Neuronal stem cell (in vitro differentiated cells): ENCODE measurements at regions not wholly inside any gene's neighbourhood (a gene's known extent, or its start where the extent isn't known, plus 50 kb on each side); places are given as distances from the start of the nearest gene placed in this dataset.

Experiments used
- DNase-seq: peaks from one replicate; pipeline ENCODE4 v3.0.0-alpha.2; 2013; ENCODE audit warnings: low spot score
- H2AFZ ChIP-seq: one replicate; pipeline ENCODE4 v1.6.1; 2013; ENCODE audit warnings: mild to moderate bottlenecking, low read length, inconsistent platforms
- H2AK5ac ChIP-seq: 2 replicates; pipeline ENCODE4 v1.6.1; 2013; ENCODE audit warnings: low read depth, mild to moderate bottlenecking, inconsistent platforms, low read length, moderate library complexity, mixed read lengths
- H2BK120ac ChIP-seq: 2 replicates; pipeline ENCODE4 v1.6.1; 2013; ENCODE audit warnings: low read depth, mild to moderate bottlenecking, inconsistent platforms, low read length, moderate library complexity, mixed read lengths
- H2BK12ac ChIP-seq: one replicate; pipeline ENCODE4 v1.6.1; 2013; ENCODE audit warnings: low read length, inconsistent platforms
- H2BK15ac ChIP-seq: 2 replicates; pipeline ENCODE4 v1.6.1; 2013; ENCODE audit warnings: mild to moderate bottlenecking, low read length, inconsistent platforms, mixed read lengths
- H2BK5ac ChIP-seq: one replicate; pipeline ENCODE4 v1.6.1; 2013; ENCODE audit warnings: inconsistent platforms, mild to moderate bottlenecking, low read length, moderate library complexity
- H3K14ac ChIP-seq: one replicate; pipeline ENCODE4 v1.6.1; 2013; ENCODE audit warnings: low read length, inconsistent platforms
- H3K18ac ChIP-seq: 2 replicates; pipeline ENCODE4 v1.6.1; 2013; ENCODE audit warnings: low read length, inconsistent platforms
- H3K23ac ChIP-seq: 2 replicates; pipeline ENCODE4 v1.6.1; 2013; ENCODE audit warnings: low read depth, mild to moderate bottlenecking, mixed read lengths, low read length, inconsistent platforms; ENCODE audit not compliant: poor library complexity
- H3K27ac ChIP-seq: replicated peaks from 3 replicates; pipeline ENCODE4 v1.5.1; 2013; ENCODE audit warnings: low read length, inconsistent platforms
- H3K27me3 ChIP-seq, 3 experiments: 2 replicates each; pipeline ENCODE4 v1.6.1; 2013; ENCODE audit warnings: low read length in 3 of 3, mild to moderate bottlenecking in 2 of 3, inconsistent platforms in 1 of 3, low read depth in 1 of 3, mixed read lengths in 1 of 3, moderate library complexity in 1 of 3; ENCODE audit not compliant: control insufficient read depth in 3 of 3, insufficient read depth in 3 of 3
- H3K36me3 ChIP-seq, 2 donors: replicated peaks in 1 of 2; 2 replicates each; pipeline ENCODE4 v1.6.1; 2013; ENCODE audit warnings: low read length in 2 of 2; ENCODE audit not compliant: control insufficient read depth in 2 of 2, insufficient read depth in 2 of 2
- H3K4ac ChIP-seq: 2 replicates; pipeline ENCODE4 v1.6.1; 2013; ENCODE audit warnings: inconsistent platforms, mild to moderate bottlenecking, low read length, moderate library complexity
- H3K4me1 ChIP-seq, 2 donors: 1 replicate in 1 of 2; 2 replicates in 1 of 2; pipeline ENCODE4 v1.6.1; 2013; ENCODE audit warnings: low read length in 2 of 2, low read depth in 1 of 2; ENCODE audit not compliant: control insufficient read depth in 2 of 2, insufficient read depth in 1 of 2
- H3K4me2 ChIP-seq: one replicate; pipeline ENCODE4 v1.6.1; 2013; ENCODE audit warnings: mild to moderate bottlenecking, low read length, inconsistent platforms; ENCODE audit not compliant: insufficient read depth, poor library complexity, severe bottlenecking
- H3K4me3 ChIP-seq, 2 donors: 2 replicates each; pipeline ENCODE4 v1.5.1; 2013; ENCODE audit warnings: low read length in 2 of 2, mild to moderate bottlenecking in 2 of 2, inconsistent platforms in 1 of 2, moderate library complexity in 1 of 2
- H3K79me1 ChIP-seq: one replicate; pipeline ENCODE4 v1.6.1; 2013; ENCODE audit warnings: low read depth, mild to moderate bottlenecking, inconsistent platforms, low read length, moderate library complexity
- H3K9ac ChIP-seq: one replicate; pipeline ENCODE4 v1.6.1; 2013; ENCODE audit warnings: mild to moderate bottlenecking, low read depth, low read length, inconsistent platforms; ENCODE audit not compliant: poor library complexity
- H3K9me3 ChIP-seq, 2 donors: replicated peaks in 1 of 2; 2 replicates each; pipeline versions ENCODE3 to v1.6.1; 2013; ENCODE audit warnings: low read length in 2 of 2, mild to moderate bottlenecking in 2 of 2, inconsistent platforms in 1 of 2, low read depth in 1 of 2, mixed read lengths in 1 of 2, moderate library complexity in 1 of 2; ENCODE audit not compliant: control insufficient read depth in 2 of 2, insufficient read depth in 1 of 2
- H4K8ac ChIP-seq: one replicate; pipeline ENCODE4 v1.6.1; 2013; ENCODE audit warnings: low read depth, mild to moderate bottlenecking, inconsistent platforms, low read length, moderate library complexity
- H4K91ac ChIP-seq: one replicate; pipeline ENCODE4 v1.6.1; 2013; ENCODE audit warnings: low read length, low read depth, mild to moderate bottlenecking, inconsistent platforms; ENCODE audit not compliant: poor library complexity
- WGBS, 2 donors: extraction: QIAGEN DNeasy Blood & Tissue Kit; methylation state at CpG; one replicate each; pipeline ENCODE4 v1.1.7; 2013; ENCODE audit warnings: missing lambda C conversion rate in 2 of 2, mixed read lengths in 1 of 2; ENCODE audit not compliant: insufficient read length in 2 of 2, insufficient replicate concordance in 1 of 2; ENCODE audit errors: extremely low coverage in 2 of 2; 5-methylcytosine and 5-hydroxymethylcytosine counted together

- H3K27me3 ChIP-seq: no peaks in the 10 kb centered on the region
- WGBS, 2 donors: no CpG with 5 or more reads among the region's 1 CpG
- no peak overlapping the region for H2AK5ac ChIP-seq
- H2BK12ac ChIP-seq: no peak overlapping the region
- peaks cover 0 to 5% of the 10 kb centered on the region in 2 donors for H3K9me3 ChIP-seq
- H3K14ac ChIP-seq: no peak overlapping the region
- no peak overlapping the region for H3K4me3 ChIP-seq
- no peaks in the 10 kb centered on the region for H3K79me1 ChIP-seq
- no peak overlapping the region for H2BK5ac ChIP-seq
- no peak overlapping the region for H3K9ac ChIP-seq
- H2AFZ ChIP-seq: no peak overlapping the region
- H3K4me2 ChIP-seq: no peak overlapping the region
- H3K36me3 ChIP-seq: no peaks in the 10 kb centered on the region
- H3K4ac ChIP-seq: no peak overlapping the region
- H4K8ac ChIP-seq: no peak overlapping the region
- H2BK120ac ChIP-seq: no peak overlapping the region
- H3K4me1 ChIP-seq: no peaks in the 10 kb centered on the region
- H3K23ac ChIP-seq: no peak overlapping the region
- no peak for DNase-seq
- no peak overlapping the region for H3K18ac ChIP-seq
- no peak overlapping the region for H3K27ac ChIP-seq
- no peak overlapping the region for H4K91ac ChIP-seq
- H2BK15ac ChIP-seq: no peak overlapping the region
Measured at GRCh38 chr18:11541179-11541578, 68.2 kb upstream of the SLC35G4 start.

GRCh38 chr18:11533942-11534496 is 75.4 kb upstream of the SLC35G4 start:
- peak overlapping the region; percentile 21 for H3K9ac ChIP-seq
- H3K4me2 ChIP-seq: no peak overlapping the region
- peak overlapping the region; percentile 63 for H2AK5ac ChIP-seq
- H3K4me3 ChIP-seq: peak overlapping the region in 1 of 2 donors; percentile 64
- no CpG with 5 or more reads among the region's 13 CpGs for WGBS, 2 donors
- no peak overlapping the region for H4K91ac ChIP-seq
- peaks cover 0 to 2% of the 10 kb centered on the region in 2 donors for H3K9me3 ChIP-seq
- DNase-seq: no peak
- H3K18ac ChIP-seq: peak overlapping the region; percentile 35
- H2BK15ac ChIP-seq: no peak overlapping the region
- H3K4me1 ChIP-seq: no peaks in the 10 kb centered on the region
- no peak overlapping the region for H2AFZ ChIP-seq
- H3K27ac ChIP-seq: no peak overlapping the region
- no peak overlapping the region for H3K4ac ChIP-seq
- no peaks in the 10 kb centered on the region for H3K27me3 ChIP-seq
- peak overlapping the region; percentile 81 for H2BK120ac ChIP-seq
- H3K79me1 ChIP-seq: peaks cover 2% of the 10 kb centered on the region
- peak overlapping the region; percentile 50 for H3K14ac ChIP-seq
- peak overlapping the region; percentile 75 for H3K23ac ChIP-seq
- no peak overlapping the region for H2BK5ac ChIP-seq
- H3K36me3 ChIP-seq: no peaks in the 10 kb centered on the region
- H4K8ac ChIP-seq: peak overlapping the region; percentile 17
- peak overlapping the region; percentile 94 for H2BK12ac ChIP-seq

DNA sequence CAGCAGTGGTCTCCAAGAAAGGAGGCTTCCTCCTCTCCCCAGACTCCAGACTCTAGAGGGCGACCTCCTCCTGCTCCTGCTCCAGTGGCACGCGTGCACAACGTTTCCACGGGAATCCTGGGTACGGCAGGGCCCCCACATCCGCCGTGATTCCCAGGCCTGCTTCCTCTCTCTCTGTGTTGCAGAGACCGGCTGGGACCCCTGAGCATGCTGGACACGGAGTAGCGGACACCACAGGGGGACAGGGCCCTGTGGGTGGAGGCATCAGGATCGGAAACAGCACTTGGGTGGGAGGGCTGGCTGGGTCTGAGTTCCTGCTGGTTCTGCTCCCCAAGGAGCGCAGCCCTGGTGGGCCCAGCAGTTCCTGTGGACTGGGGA is 75.9 kb upstream of the SLC35G4 start:
- Histone ChIP-seq H3K27ac (no peak overlapping the region), H3K9me3 (peaks cover 0 to 2% of the 10 kb centered on the region in 2 donors), H2BK12ac (no peak overlapping the region), H3K4ac (no peak overlapping the region), H3K4me3 (no peak overlapping the region), H3K79me1 (peaks cover 2% of the 10 kb centered on the region), H3K9ac (no peak overlapping the region), H4K91ac (no peak overlapping the region), H3K36me3 (no peaks in the 10 kb centered on the region), H4K8ac (peak overlapping the region; percentile 17), H3K14ac (peak overlapping the region; percentile 50), H3K23ac (no peak overlapping the region), H3K4me1 (no peaks in the 10 kb centered on the region), H3K27me3 (peaks cover 0 to under 1% (median 0%) of the 10 kb centered on the region in 3 experiments), H2BK120ac (no peak overlapping the region), H3K18ac (peak overlapping the region; percentile 69), H3K4me2 (peak overlapping the region; percentile 2), H2AFZ (no peak overlapping the region), H2AK5ac (peak overlapping the region; percentile 63), H2BK5ac (no peak overlapping the region), H2BK15ac (no peak overlapping the region)
- no CpG with 5 or more reads among the region's 13 CpGs for WGBS, 2 donors
- DNase-seq: no peak

DNA sequence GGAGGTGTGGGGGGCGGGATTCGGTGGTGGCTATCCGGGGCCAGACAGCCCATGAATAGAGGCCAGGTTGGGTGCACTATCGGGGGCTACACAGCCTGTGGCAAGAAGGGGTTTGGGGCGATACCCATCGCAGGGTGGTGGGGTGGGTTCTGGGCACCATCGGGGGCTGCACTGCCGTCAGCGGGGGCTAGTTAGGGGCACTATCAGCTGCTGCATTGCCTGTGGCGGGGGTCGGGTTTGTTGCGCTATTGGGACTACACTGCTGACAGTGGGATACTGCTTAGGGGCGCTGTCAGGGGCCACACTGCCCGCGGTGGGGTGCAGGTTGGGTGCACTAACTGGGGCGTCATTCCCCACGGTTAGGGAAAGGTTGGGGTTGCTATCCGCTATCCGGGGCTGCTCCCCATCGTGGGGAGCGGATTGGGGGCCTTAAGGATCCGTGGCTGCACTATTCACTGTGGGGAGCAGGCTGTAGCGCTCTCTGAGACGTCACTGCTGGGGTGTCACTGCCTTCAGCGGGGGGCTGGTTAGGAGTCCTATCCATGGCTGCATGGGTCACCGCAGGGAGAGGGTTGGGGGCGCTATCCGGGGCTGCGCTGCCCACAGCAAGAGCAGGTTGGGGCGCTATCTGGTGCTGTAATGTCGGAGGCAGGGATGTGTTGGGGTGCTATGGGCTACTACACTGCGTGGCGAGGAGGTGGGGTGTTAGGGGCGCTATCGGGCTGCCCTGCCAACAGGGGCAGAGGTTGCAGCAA is 76.5 kb upstream of the SLC35G4 start:
- no peak overlapping the region for H3K4me2 ChIP-seq
- H3K79me1 ChIP-seq: peaks cover 2% of the 10 kb centered on the region
- H3K9ac ChIP-seq: no peak overlapping the region
- H3K18ac ChIP-seq: peak overlapping the region; percentile 69
- H2AK5ac ChIP-seq: no peak overlapping the region
- no peak overlapping the region for H3K4me3 ChIP-seq
- no peak overlapping the region for H3K4ac ChIP-seq
- H3K36me3 ChIP-seq: no peaks in the 10 kb centered on the region
- H4K8ac ChIP-seq: no peak overlapping the region
- no peaks in the 10 kb centered on the region for H3K4me1 ChIP-seq
- no peak overlapping the region for H2BK12ac ChIP-seq
- no peak overlapping the region for H4K91ac ChIP-seq
- H3K27ac ChIP-seq: no peak overlapping the region
- H3K23ac ChIP-seq: no peak overlapping the region
- no peak for DNase-seq
- H3K27me3 ChIP-seq: peaks cover 0 to 7% (median 0%) of the 10 kb centered on the region in 3 experiments
- no peak overlapping the region for H2BK120ac ChIP-seq
- H3K9me3 ChIP-seq: peaks cover 0 to 2% of the 10 kb centered on the region in 2 donors
- no peak overlapping the region for H2BK15ac ChIP-seq
- peak overlapping the region; percentile 29 for H2BK5ac ChIP-seq
- peak overlapping the region; percentile 50 for H3K14ac ChIP-seq
- H2AFZ ChIP-seq: no peak overlapping the region
- WGBS, 2 donors: no CpG with 5 or more reads among the region's 35 CpGs
